Kidney (tissue), 13 donors: ENCODE measurements at regions not wholly inside any gene's neighbourhood (a gene's known extent, or its start where the extent isn't known, plus 50 kb on each side); places are given as distances from the start of the nearest gene placed in this dataset.
A peak's percentile ranks its signal among the peaks of the same experiment; 100 is the strongest.
"Not testable (repeated sequence)": the region's sequence is repeated elsewhere in the genome, so short reads cannot be mapped to it uniquely, and the experiment has no call there.

ENCODE experiments used
- DNase-seq, 5 donors: peaks; one replicate each; pipeline ENCODE4 v3.0.0-alpha.2; 2013 to 2020
- FAIRE-seq: peaks from 2 replicates; lab custom pipeline; 2012; peaks lifted over from hg19 to GRCh38; lab: Jason Lieb, UNC
- H3K27ac ChIP-seq, 2 donors: one replicate each; pipeline ENCODE4 v1.7.0; 2013; ENCODE audit warnings: low read depth in 2 of 2, low read length in 2 of 2, inconsistent platforms in 1 of 2
- H3K27me3 ChIP-seq: one replicate; pipeline ENCODE4 v1.7.1; 2013; ENCODE audit warnings: low read length, inconsistent platforms; ENCODE audit not compliant: control insufficient read depth, insufficient read depth
- H3K36me3 ChIP-seq, 3 donors: one replicate each; pipeline versions ENCODE4 v1.7.0 to v1.7.1; 2013; ENCODE audit warnings: low read length in 3 of 3, control low read depth in 1 of 3, inconsistent platforms in 1 of 3; ENCODE audit not compliant: insufficient read depth in 3 of 3, control insufficient read depth in 2 of 3
- H3K4me1 ChIP-seq, 3 donors: one replicate each; pipeline versions ENCODE4 v1.7.0 to v1.7.1; 2013; ENCODE audit warnings: low read length in 3 of 3, inconsistent platforms in 1 of 3, low read depth in 1 of 3; ENCODE audit not compliant: control insufficient read depth in 2 of 3, insufficient read depth in 2 of 3
- H3K4me3 ChIP-seq, 3 donors: one replicate each; pipeline versions ENCODE4 v1.7.0 to v1.8.1; 2013; ENCODE audit warnings: low read length in 3 of 3, control low read depth in 1 of 3, inconsistent platforms in 1 of 3
- H3K9ac ChIP-seq, 3 donors: one replicate each; pipeline versions ENCODE4 v1.7.0 to v1.7.1; 2013; ENCODE audit warnings: low read length in 3 of 3, control low read depth in 1 of 3, inconsistent platforms in 1 of 3
- H3K9me3 ChIP-seq, 3 donors: one replicate each; pipeline versions ENCODE4 v1.7.0 to v1.7.1; 2013; ENCODE audit warnings: low read length in 3 of 3, control low read depth in 1 of 3, inconsistent platforms in 1 of 3; ENCODE audit not compliant: control insufficient read depth in 2 of 3, insufficient read depth in 1 of 3
- intact Hi-C: fragments of 100-400 bp; cut with DNase I; formaldehyde crosslinking; loops from one replicate; pipeline ENCODE4 v1.11.1; 2022
- TF ChIP-seq, protein P1 (sequence below): IDR thresholded peaks from 3 replicates; pipeline ENCODE4 v1.5.1; 2012; ENCODE audit warnings: mild to moderate bottlenecking, moderate library complexity, borderline replicate concordance; ENCODE audit not compliant: insufficient read depth; ENCODE audit errors: extremely low read depth
- donor health status: control.
- donor health status: control.
- donor health status: control.
- donor health status: control.
- donor health status: control.
- donor health status: DM: yes; HTN: yes; CAD: no.
- donor health status: Normal renal cell carcinoma (clear cell type).

DNA sequence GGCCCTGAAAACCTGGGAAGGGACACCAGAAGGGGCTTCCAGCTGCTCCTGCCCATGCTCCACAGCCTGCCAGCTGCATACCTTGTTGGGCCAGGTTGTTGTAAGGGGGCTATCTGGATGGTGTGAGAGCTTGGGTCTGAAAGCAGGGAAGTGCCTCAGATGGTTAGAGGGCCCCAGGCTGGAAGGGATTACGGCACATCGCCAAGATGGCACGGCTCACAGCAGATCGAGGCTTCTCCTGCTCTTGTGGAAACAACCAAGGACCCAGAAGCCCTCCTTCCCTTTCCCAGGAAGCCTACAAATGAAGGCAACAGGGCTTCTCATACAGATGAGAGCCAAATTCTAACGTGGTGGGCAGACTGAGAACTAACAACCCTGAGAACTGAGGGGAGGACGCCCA is 121.7 kb upstream of the ADCY2 start:
- no peak overlapping the region for H3K4me3 ChIP-seq
- H3K4me1 ChIP-seq = no peaks in the 10 kb centered on the region
- H3K9me3 ChIP-seq = no peaks in the 10 kb centered on the region
- TF ChIP-seq, protein P1, sequence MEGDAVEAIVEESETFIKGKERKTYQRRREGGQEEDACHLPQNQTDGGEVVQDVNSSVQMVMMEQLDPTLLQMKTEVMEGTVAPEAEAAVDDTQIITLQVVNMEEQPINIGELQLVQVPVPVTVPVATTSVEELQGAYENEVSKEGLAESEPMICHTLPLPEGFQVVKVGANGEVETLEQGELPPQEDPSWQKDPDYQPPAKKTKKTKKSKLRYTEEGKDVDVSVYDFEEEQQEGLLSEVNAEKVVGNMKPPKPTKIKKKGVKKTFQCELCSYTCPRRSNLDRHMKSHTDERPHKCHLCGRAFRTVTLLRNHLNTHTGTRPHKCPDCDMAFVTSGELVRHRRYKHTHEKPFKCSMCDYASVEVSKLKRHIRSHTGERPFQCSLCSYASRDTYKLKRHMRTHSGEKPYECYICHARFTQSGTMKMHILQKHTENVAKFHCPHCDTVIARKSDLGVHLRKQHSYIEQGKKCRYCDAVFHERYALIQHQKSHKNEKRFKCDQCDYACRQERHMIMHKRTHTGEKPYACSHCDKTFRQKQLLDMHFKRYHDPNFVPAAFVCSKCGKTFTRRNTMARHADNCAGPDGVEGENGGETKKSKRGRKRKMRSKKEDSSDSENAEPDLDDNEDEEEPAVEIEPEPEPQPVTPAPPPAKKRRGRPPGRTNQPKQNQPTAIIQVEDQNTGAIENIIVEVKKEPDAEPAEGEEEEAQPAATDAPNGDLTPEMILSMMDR = no peak
- no peaks in the 10 kb centered on the region for H3K36me3 ChIP-seq
- H3K27ac ChIP-seq = no peak overlapping the region
- no peak for FAIRE-seq
- H3K9ac ChIP-seq = no peak overlapping the region
- no peak for DNase-seq
- H3K27me3 ChIP-seq = no peaks in the 10 kb centered on the region
- intact Hi-C loops = no loop called here

DNA sequence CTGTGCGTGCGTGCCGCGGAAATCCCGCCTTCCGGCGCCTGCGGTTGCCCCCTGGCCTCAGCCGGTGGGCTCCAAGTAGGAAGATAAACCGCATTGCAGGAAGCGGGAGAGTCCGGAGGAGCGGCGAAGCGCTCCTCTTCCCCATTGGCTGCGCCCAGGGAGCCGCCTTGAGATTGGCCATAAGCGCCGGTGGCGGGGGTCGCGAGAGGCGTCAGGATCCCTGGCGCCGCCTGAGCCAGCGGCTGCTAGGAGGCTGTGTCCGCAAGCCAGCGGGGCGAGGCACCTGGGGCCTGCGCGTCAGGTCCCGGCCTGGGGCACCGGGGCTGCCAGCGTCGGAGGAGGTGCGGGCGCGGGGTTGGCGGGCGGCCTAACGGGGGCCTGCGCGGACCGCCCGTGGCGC is 106.3 kb upstream of the ADCY2 start:
- H3K27ac ChIP-seq, DNase-seq, H3K9me3 ChIP-seq, intact Hi-C loops, H3K9ac ChIP-seq, FAIRE-seq, H3K36me3 ChIP-seq, H3K4me1 ChIP-seq, H3K4me3 ChIP-seq, H3K27me3 ChIP-seq: not testable (repeated sequence)

DNA sequence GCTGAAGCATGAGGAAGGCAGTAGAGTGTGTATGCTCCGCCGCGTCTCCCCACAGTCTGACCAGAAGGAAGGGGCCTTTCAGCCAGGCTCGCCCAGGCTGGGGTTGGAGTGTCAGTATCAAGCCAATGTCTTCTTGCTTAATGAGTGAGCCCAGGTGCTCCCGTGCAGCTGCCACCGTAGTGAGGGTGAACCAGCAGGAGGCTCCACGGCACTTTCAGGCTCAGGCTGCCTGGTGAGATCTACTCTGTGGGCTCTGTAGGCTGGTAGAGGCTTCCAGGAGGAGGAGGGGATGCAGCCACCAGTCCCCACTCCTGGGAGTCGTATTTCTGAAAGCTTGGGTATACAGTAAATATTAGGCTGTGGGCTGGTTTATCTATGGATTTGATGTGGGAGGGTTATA is 98.1 kb upstream of the ADCY2 start:
- H3K9me3 ChIP-seq, DNase-seq, H3K36me3 ChIP-seq, H3K27ac ChIP-seq, H3K27me3 ChIP-seq, H3K9ac ChIP-seq, H3K4me3 ChIP-seq, H3K4me1 ChIP-seq, intact Hi-C loops, FAIRE-seq: not testable (repeated sequence)

DNA sequence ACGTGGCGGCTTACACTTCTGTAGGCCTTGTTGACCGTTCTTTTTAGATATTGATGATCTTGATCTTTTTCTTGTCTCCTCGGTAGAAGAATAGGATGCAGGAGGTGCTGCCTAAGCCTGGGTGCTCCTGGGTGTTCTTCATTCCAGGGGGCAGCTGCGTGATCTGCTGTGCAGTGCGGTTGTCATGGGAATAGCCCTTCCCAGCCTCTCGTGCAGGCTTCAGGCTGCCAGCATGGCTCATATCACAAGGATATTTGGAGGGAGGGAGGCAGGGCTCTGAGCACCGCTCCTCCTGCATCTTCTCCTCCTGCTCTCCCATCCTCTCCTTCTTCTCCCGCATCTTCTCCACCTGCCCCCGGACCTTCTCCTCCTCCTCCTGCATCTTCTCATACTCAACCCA is 96.2 kb upstream of the ADCY2 start:
- H3K27me3 ChIP-seq, FAIRE-seq, H3K4me3 ChIP-seq, DNase-seq, H3K9me3 ChIP-seq, H3K4me1 ChIP-seq, H3K36me3 ChIP-seq, H3K9ac ChIP-seq, intact Hi-C loops, H3K27ac ChIP-seq: not testable (repeated sequence)

DNA sequence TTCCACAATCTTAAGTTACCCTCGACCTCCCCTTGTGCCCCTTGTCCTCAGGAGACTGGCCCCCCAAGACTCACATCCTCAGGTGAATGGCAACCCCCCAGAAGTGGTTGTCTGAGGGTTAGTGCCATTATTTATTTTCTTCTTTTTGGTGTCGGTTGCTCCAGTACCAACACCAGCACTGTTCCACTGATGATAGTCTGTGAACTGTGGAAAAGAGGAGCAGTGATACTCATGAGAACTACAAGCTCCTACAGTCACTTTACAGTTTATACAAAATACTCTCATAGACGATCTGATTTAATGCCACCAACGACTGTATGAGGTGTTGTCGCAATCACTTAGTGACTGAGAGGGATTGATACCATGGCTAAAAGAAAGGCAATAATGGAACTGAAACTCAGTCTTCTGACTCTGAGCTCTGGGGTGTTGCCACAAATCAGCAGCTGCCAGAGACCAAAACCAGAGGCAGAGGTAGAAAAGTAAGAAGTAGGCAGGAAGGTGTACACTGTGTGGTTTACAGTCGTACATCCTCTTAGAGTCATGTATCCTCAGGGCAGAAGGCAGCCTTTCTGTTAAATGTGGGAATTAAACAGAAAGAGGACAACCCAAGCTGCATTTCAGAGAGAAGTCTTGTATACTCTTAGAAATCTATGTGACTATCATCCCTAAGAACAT is 90.8 kb upstream of the ADCY2 start:
- H3K36me3 ChIP-seq, H3K9ac ChIP-seq, FAIRE-seq, H3K27ac ChIP-seq, H3K4me3 ChIP-seq, H3K4me1 ChIP-seq, intact Hi-C loops, H3K9me3 ChIP-seq, H3K27me3 ChIP-seq, DNase-seq: not testable (repeated sequence)

DNA sequence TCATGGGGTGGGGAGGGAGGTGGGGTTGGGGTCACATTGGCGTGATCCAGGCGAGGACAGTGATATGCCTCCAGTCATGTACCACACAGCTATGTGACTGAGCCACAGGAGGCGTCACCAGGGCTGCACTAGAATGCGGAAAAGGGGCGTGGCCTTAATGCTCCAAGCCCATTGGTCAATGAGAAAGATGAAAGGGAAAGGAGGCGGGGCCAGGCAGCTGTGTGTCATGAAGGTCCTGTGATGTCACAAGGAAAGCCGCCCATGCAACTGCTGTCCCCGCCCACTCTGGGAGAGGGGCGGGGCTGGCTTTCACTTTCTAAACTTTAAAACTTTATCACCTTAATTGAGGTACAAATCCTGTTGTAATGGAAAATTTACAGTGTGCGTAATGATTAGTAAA is 89.4 kb upstream of the ADCY2 start:
- not testable (repeated sequence) for DNase-seq

DNA sequence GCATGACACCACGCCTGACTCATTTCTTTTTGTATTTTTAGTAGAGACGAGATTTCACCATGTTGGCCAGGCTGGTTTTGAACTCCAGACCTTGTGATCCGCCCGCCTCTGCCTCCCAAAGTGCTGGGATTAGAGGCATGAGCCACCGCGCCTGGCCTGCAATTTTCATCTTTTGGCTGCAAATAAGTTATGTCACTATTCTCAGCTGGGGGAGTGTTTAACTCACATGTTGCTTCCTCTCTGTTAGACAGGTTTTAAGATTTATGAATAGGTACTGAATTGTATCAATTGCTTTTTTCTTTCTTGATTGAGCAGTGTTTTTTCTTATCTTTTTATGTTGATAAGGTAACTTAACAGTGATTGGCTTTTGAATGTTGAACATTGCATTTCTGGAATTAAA is 88.2 kb upstream of the ADCY2 start:
- FAIRE-seq, DNase-seq, H3K27ac ChIP-seq, H3K4me3 ChIP-seq, H3K4me1 ChIP-seq, H3K27me3 ChIP-seq, H3K9ac ChIP-seq, H3K36me3 ChIP-seq, H3K9me3 ChIP-seq, intact Hi-C loops: not testable (repeated sequence)

More for the DNA sequence above, 89.4 kb upstream of the ADCY2 start:
- H3K4me1 ChIP-seq, H3K9ac ChIP-seq, intact Hi-C loops, H3K36me3 ChIP-seq, H3K4me3 ChIP-seq, H3K9me3 ChIP-seq, H3K27ac ChIP-seq, FAIRE-seq, H3K27me3 ChIP-seq: not testable (repeated sequence)

DNA sequence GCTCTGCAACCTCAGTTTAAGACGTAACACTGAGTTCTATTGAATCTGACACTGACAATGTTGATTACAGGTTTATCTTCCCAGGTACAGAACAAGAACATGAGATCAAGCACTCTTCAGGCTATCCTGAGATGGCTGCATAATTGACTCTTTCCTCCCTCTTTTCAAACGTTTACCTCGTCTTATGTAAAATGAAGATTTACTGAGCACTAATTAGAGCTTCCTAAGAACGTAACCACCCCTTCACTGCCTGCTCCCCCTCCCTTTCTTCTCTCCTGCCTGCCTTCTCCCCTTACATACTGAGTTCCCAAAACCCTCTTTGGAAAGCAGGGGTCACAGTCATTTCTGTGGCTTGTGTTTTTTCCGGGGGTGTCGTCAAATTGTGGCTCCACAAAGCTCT is 86.2 kb upstream of the ADCY2 start:
- H3K9me3 ChIP-seq, FAIRE-seq, H3K4me3 ChIP-seq, H3K9ac ChIP-seq, H3K27me3 ChIP-seq, intact Hi-C loops, H3K36me3 ChIP-seq, H3K4me1 ChIP-seq, H3K27ac ChIP-seq: not testable (repeated sequence)
- peak in 1 of 5 donors; percentile 5 for DNase-seq
